Endothelial cell of hepatic sinusoid (primary cell): ENCODE measurements at regions not wholly inside any gene's neighbourhood (a gene's known extent, or its start where the extent isn't known, plus 50 kb on each side); places are given as distances from the start of the nearest gene placed in this dataset.
"Not testable (repeated sequence)": the region's sequence is repeated elsewhere in the genome, so short reads cannot be mapped to it uniquely, and the experiment has no call there.

ENCODE experiments used
- in situ Hi-C: cut with HindIII; loops from 2 replicates; pipeline ENCODE4 v1.10.0; 2017; ENCODE audit warnings: low sequenced_read_pairs

GRCh38 chr12:90235642-90236041, 527.0 kb upstream of the ATP2B1 start:
- in situ Hi-C loops, result no loop called here

GRCh38 chr12:90234472-90234871, 525.8 kb upstream of the ATP2B1 start:
- in situ Hi-C loops, result no loop called here

DNA sequence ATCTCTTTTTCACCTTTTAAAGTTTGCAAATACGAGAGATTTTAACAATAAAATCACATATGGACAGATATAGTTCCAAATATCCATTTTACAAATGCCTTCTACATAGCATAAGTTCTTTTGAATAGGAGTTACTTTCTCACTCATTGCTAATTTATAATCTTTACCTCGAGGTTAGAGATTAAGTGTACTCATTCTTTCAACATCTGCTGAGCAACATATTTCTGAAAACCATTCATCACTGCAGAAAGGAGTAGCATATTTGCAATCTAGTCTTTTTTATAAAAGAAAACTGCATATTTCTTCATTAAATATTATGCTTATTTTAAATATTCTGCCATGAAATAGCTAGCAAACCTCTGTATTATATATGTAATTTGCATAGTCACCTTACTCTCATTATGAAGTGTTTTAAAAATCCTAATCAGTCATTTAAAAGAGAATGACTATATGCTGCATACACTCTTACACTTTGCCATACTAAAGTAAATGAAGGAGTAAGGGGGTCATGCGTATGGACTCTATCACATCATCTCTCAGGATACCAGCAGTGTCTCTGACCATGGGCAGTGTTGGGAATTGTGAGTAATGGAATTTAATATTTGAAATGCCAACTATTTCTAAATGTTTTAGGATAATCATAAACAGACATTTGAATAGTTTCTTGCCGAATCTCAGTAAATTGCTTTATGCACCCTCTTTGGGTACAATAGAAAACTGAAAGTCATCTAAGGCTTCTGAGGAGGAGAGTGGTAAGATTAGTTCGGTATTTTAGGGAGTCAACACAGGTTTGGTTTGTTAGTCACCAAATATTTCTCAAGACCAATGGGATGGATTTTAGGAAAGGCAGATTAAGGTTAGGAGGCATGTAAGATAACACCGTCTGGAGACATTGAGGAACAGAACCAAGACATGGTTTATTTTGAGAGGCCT, 524.8 kb upstream of the ATP2B1 start:
- in situ Hi-C loops, result no loop called here

DNA sequence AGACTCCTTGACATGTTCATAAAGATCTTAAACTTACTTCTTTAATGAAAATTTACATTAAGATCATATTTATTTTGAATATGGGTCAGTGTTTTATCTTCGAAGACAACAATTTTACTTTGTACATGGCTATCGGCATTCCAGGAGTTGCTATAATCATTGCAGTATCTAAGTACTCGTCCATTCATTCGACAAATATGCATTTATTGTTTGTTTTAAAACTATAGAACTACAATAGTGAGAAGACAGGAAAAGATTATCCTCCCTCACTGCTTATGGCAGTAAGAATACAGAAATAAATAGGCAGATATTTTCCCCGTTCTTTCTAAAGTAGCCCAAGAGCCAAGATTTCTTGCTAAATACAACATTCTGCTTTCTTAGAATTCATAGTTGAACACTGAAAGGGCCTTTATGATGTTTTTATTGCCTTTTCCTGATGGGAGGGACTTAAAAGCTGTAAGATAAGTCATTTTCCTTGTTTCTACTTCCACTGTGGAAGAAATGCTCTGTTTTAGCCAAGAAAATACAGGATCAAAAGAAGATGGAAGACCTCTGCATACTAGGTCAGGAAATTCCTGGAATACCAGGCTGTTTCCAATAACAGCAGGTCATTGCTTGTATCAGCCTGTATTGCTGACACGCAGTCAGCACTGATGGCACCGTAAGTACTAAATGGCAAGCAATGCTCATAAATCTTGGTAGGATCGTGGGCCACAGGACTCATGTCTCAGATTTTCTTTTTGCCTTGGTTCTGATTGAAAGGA, 521.0 kb upstream of the ATP2B1 start:
- in situ Hi-C loops, result no loop called here

- in situ Hi-C loops, result no loop called here
Observed at GRCh38 chr12:90226211-90226610, 517.6 kb upstream of the ATP2B1 start.

DNA sequence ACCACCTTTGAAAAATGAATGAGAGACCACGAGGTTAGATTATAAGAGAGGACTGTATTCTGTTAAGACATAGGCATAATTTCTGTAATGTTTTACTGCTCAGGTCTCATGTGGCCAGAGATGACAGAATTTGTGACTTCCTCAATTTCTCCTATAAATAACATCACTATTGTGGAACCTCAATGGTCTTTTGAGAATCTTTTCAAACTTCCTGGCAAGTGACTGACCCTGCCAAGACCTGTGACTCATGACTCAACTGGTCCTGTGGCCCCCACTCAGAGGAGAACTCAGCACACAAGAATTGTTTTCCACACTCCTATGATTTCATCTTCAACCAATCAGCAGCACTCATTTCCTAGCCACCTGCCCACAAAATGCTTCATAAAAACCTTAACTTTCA, 508.2 kb upstream of the ATP2B1 start:
- in situ Hi-C loops, result no loop called here

- in situ Hi-C loops, result no loop called here
Observed at GRCh38 chr12:90216020-90216552, 507.4 kb upstream of the ATP2B1 start.

DNA sequence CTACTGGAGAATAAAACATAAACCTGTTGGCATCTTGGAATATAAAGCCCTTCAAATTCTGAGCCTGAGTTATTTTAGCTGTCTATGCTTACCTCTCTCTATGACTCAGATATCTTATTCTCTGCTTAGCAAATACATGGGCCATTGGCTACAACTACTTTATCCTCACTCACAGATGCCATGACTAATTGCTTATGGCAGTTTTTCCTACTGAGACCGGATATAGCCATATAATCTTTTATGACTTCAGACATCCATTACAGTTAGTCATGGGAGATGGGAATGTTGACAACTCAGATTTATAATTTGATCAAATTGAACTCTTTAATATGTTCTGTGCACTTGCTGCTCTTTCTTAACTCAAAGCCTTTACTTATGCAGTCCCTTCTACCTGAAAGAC, 502.4 kb upstream of the ATP2B1 start:
- in situ Hi-C loops, result loop anchor here (5.0 kb wide), 1 partner anchor 736 kb away; no protein-coding TSS in a partner anchor

DNA sequence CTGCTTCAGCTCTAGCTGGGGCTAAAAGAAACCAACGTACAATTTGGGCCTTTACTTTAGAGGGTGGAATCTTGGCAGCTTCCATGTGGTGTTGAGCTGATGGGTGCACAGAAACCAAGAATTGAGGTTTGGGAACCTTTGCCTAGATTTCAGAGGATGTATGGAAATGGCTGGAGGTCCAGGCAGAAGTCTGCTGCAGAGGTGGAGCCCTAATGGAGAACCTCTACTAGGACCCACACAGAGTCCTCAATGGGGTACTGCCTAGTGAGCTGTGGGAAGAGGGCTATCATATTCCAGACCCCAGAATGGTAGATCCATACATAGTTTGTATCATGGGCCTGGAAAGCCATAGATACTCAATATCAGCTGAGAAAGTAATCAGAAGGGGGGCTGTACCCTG, 500.4 kb upstream of the ATP2B1 start:
- in situ Hi-C loops, result no loop called here

DNA sequence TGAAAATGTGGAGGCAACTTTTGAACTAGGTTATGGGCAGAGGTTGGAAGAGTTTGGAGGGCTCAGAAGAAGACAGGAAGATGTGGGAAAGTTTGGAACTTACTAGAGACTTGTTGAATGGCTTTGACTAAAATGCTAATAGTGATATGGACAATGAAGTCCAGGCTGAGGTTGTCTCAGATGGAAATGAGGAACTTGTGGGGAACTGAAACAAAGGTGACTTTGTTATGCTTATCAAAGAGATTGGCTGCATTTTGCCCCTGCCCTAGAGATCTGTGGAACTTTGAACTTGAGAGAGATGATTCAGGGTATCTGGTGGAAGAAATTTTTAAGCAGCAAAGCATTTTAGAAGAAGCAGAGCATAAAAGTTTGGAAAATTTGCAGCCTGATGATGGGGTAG, 499.7 kb upstream of the ATP2B1 start:
- in situ Hi-C loops, result not testable (repeated sequence)

- in situ Hi-C loops, result no loop called here
Observed at GRCh38 chr12:90207799-90208198, 499.2 kb upstream of the ATP2B1 start.

DNA sequence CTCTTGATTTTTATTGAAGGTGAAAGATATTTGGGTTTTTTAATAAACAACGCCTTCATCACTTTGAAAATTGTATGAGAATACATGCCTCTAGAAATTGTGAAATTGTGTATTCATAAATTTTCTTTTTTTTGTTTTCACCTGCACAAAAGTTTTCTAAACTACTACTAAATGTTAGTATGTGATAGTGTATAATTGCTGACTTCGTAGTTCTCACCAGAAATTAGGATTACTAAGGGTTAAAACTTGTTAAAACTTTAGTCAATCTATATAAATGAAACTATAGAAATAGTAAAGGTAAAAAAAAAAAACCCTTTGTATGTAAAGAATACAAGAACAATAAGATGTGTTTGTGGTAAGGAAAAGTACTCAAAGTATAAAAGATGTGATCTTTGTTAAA, 496.5 kb upstream of the ATP2B1 start:
- in situ Hi-C loops, result no loop called here

DNA sequence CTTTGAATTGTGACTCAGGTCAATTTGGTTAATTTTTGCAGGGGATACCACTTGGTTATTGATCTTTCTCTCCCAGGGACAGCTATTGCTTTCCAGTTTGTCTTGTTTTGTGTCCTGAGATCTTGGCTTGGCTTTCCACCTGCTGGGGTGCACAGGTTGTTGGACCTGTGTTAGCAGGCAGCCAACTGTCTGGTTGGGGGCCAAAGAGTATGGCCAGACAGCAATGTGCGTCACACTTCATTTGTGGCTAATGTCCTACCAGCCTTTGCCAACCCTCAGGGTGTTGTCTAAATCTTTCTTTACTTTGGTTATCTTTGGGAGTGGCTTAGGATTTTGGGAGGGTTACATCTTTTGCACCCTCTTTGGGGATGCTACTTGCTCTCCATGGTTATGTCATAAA, 494.9 kb upstream of the ATP2B1 start:
- in situ Hi-C loops, result no loop called here

- in situ Hi-C loops, result no loop called here
Observed at GRCh38 chr12:90199006-90199405, 490.4 kb upstream of the ATP2B1 start.

DNA sequence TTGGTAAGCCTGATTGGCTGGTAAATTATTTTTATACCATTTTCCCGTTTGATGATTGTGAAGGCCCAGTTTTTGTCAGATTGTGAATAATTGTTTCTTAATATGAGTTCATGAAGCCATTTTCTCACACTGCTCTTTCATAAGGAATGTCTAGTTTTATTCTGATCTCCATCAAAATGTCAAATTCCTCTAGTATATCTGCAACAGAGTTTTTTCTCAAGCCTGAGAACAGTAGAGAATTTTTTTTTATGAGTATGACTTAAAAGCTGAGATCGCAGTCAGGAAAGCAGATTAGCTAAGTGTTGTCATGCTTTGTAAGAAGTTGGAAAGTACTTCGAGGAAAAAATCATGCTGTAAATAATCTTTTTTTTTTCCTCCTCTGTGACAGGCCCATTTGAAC, 484.9 kb upstream of the ATP2B1 start:
- in situ Hi-C loops, result no loop called here

- in situ Hi-C loops, result no loop called here
Observed at GRCh38 chr12:90188857-90189256, 480.2 kb upstream of the ATP2B1 start.

DNA sequence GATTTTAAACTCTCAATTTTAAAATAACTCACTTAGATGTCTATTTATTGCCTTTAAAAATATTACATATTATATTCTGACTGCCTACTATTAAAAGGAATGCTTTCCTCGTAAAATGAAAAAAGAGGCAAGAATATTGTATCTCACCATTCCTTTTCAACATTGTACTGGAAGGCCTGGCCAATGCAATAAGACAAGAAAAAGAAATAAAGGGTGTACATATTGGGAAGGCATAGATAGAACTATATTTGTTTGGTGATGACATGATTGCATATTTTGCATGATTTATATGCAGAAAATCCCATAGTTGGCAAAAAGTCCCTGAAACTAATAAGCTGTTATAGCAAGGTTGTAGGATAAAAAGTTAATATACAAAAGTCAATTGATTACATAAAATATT, 474.6 kb upstream of the ATP2B1 start:
- in situ Hi-C loops, result no loop called here

- in situ Hi-C loops, result no loop called here
Observed at GRCh38 chr12:90181216-90181615, 472.6 kb upstream of the ATP2B1 start.

GRCh38 chr12:90174956-90175355, 466.3 kb upstream of the ATP2B1 start:
- in situ Hi-C loops, result no loop called here

DNA sequence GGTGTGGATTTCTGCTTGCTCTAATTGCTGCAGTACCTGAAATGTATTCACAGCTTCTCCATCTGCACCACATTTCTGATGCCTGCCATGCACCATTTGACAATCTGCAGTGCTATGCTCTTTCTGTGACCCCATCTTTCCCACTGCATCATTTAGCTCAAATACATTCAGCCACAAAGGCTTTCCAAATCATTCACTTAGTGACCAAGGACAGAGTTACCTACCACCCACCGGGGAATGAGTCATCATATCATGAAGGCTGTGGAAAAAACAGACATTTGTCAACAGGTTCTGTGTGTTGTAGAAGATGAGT, 465.5 kb upstream of the ATP2B1 start:
- in situ Hi-C loops, result no loop called here

GRCh38 chr12:90173499-90174197, 465.0 kb upstream of the ATP2B1 start:
- in situ Hi-C loops, result no loop called here
